Fibroblast of skin of right biceps (primary cell): ENCODE measurements at regions not wholly inside any gene's neighbourhood (a gene's known extent, or its start where the extent isn't known, plus 50 kb on each side); places are given as distances from the start of the nearest gene placed in this dataset.

Experiments used
- DNase-seq: peaks from one replicate; pipeline ENCODE4 v3.0.0-alpha.2; 2013

DNA sequence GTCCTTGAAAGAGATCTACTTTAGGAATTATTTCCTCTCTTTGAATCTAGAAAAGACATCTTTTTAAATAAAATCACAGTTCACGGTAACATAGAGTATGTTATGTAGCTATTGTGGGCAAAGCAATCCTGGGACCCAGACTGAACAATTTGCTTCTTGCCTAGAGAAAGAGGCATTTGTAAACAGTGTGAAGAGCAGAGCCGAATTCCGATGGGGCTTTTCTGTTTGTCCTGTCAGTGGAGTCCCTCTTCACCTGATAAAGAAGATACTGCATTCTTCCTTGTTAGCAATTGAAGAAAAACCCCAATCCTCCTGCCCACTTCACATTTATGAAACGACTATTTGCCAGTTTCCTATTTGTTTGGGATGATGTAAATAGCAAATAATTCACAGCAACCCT, 462.9 kb downstream of the WDR72 start:
- DNase-seq = no peak

DNA sequence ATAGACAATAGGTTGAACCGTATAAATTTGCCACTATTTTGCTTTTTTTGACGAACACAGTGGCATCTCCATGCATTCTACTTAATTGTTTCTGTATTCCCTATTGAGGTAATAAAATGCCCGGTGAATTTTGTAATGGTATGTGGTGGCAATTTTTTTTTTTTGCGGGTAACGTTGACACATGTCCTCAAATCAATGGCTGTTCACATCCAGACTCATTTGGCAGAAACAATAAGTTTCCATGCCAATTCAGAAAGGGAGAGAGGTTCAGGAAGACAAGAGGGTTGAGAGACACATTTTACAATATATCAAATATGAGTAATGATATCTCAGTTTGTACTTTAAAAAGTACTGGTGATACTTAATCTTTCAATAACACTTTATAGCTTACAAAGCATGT, 463.9 kb downstream of the WDR72 start:
- DNase-seq = no peak

DNA sequence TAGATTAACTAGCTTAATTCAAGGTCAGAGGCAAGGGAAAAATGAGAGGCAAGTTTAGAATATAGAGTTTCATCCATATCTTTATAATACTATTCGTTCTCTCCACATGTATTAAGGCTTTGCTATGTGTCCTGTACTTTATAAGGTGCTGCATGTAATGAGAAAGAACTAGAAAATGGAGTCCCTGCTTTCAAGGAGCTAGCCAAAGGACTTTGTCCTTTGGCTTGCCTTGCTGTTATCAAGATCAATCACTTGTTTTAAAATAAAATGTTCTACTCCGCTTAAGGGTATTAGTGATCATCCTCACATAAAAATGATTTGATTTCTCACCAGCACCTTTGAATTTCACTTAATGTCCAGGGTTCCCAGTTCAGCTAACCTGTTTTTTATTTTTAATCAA, 470.9 kb downstream of the WDR72 start:
- DNase-seq = no peak

DNA sequence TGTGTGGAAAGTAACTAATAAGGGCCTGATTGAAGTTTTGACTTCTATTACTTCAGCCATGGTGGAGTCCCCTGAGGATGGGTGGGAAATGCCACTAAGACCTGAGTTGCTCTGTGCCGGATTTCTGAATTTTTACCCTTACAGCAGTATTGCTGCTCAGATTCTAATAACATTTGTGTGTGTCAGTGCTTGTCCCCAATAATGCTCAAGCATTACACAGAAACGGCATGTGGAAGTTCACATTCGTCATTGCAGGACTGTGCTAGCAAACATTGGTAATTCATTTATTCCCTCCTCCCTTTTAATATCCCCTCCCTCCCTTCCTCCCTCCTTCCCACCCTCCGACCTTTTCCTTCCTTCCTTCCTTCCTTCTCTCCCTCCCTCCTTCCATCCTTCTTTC, 484.5 kb upstream of the ONECUT1 start:
- no peak for DNase-seq

DNA sequence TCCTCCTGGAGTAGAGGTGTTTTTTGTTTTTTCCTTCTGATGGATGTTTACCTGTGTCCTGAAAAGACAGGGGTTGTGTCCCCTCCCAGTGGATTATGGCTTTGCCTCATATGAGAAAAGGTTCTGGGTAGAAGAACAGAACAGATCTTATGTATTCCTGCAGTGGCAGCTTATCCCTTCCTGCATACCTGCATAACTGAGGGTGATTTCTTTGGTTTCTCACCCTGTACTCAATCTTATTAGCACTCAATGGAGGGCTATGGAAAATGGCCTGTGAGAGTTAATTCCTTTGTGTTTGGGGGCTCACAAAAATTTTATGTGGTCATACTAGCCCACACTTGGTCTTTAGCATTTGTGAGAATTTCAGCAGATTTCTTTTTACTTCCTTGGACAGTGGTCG, 482.0 kb upstream of the ONECUT1 start:
- DNase-seq = no peak

DNA sequence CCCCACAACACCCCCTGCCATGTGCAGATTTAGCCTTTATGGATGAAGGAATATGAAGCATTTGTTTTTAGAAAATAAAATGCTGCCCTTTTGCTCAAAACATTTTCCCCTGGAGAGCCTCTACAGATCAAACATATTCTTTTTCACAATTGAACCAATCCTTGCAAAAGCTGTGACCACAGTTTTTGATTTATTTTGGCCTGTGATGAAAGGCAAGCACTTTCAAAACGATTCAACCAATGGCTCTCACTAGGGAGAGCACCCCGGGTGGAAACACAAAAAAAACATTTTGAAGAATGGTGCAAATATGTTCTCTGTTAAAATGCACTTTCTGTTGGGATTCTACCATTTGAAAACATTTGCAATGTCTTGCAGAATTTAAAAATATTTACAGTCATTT, 476.0 kb upstream of the ONECUT1 start:
- DNase-seq = no peak

DNA sequence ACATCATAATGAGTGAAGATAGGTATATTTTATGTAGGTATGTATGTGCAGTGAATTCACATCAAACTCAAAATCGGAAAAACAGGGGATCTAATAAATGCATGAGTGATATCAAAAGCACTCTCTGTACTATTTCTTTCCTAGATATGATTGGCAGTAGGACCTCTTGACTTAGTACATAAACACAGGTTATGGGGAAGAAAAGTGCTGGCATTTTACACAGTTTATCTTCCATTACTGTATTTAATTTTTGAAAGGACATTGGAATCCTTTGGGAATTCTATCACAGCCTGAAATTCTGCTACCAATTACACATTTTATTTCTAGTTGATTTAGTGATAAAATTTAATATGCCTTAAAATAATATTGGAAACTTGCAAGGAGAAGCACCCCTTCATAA, 470.5 kb upstream of the ONECUT1 start:
- DNase-seq = no peak

DNA sequence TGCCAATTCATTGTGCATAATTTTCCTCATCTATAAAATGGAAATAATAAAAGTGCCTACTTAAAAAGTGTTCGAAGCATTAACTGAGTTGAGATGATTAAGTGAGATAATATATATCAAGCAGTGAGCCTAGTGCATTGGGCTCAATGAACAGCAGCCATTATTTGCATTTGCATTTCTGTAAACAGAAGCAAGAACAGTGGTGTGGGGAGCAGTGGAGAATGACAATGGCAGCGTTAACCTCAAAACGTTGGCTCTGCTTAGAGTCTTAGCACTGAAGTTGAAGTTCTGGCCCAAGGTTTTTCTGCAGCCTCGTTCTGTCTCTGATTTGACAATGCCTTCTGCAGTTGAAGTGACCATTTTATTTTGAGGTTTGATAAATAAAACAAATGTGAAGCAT, 466.3 kb upstream of the ONECUT1 start:
- no peak for DNase-seq

DNA sequence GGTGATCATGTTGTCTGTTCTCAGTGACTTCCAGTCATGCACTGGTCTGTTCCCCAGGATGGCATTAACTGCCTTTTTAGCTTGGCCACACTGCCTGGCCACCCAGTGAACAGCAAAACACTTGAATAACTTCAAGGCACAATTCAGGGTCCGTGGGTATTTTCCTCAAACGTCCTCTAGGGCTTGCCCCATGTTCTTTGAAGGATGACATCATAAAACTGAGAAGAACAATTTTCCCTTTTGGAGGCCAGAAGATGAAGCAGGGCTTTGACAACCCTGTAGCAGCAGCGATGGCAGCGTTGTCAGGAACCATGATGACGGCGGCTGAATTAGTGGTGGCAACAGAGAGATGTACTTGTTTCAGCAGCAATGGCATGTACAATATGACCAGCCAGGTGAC, 465.9 kb upstream of the ONECUT1 start:
- no peak for DNase-seq

DNA sequence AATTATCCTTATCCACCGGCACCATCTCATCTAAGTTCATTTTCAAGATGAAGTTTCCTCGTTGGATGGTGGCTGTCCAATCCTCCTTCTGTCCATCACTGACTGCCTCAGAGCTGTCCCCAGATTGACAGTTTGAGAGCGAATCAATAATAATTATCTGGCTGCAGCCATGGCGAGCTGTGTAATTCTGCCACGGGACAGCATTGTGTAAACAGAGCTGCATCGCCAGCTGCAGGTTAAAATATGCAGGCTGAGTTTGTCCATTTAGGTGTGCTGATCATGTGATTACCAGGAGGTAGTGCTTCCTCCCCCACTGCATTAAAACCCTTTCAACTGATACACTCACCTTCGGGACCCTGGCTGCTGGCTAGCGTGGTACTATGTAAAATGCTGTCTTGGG, 461.9 kb upstream of the ONECUT1 start:
- no peak for DNase-seq

DNA sequence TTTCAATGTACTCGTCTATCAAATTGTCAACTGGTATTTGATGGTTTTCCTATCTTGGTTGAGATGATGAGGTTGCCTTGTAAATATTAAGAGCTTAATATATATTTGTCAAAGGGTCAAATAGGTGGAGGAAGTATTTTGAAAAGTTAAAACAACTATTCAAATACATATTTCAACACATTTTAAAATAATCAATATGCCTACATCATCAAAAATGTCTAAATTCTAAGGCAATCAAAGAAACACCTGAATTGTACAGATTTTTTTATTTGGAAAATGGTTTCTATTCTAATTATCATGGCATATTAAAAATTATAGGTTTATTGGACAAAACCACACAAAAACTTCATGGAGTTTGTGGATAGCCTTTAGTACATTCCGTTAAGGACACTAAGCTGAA, 461.4 kb upstream of the ONECUT1 start:
- no peak for DNase-seq

DNA sequence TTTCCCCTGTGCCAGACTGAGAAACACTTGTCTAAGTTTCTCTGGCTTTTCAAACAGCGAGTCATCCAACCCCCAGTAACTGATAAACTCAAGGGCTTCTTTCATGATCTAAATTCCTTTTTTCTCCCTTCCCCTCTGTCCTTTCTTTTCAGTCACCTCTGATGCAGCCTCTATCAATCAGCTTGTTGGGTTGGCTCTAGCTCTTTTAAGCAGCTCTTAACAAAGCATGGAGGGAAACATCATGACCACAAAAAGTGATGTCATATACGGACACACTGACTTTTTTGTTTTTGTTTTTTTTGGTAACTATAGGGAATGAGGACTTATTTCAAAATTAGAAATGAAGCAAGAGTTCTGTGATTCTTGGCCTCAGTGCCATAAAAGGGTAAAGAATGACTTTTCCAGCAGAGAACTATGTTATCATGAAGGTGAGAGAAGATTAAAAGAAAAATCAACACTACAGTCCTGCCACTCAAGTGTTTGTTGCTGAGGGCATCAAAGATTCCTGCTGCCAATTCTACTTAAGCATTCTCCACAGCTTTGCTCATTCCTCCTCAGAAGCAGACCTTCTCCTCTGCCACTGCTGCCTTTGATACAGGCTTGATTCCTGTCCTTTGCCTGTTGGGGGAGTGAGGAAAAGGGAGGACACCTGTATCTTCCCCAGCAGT, 457.0 kb upstream of the ONECUT1 start:
- DNase-seq = no peak

DNA sequence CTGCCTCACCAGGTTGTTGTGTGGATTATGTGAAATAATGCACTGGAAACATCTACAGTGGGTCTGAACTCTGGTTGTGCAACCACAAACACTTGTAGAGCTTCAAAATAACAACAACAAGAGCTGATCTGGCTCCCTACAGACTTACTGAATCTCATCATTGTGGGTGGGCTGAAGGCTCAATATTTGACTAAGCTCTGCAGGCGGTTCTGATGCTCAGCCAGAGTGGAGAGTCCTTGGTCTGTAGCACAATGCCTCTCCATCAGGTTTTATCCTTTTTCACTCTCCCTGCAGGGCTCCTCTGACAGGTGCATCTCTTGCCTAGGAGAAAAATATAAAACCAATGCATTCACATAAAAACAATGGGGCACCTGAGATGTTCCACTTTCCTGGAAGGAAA, 456.3 kb upstream of the ONECUT1 start:
- DNase-seq = no peak

DNA sequence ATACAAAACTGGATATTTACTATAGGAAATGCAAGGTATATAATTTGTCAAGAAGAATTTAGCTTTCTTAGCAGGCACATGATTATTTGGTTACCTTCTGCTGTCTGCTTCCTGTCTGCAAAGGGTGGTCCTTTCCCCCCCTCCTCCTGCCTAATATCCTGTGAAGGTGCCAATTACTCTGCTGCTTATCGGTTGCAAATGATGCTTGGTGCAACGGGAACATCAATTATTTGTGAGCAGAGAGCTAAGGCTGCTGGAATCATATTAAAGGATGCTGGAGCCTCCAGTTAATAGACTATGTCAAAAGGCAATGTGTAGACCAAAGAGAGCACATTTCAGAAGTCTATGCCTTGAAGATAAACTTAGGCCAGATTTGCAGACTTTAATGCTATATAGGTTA, 443.7 kb upstream of the ONECUT1 start:
- DNase-seq = no peak

DNA sequence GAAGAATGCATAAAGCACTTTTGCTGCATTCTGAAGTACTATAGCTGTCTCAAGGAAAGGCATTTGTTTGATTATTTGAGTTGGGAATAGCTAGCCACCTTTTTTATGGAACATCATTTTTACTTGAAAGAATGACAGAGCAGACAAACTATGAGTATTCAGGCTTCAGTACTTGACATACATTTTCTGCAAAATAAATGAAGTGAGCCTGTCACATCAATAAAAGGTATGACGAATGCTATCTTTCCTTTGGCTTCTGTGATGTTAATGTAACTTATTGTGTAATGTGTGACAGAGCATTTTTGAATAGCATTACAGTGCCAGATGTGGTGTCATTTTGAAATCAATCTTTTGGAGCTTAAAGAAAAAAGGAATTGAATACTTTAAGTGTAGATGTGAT, 440.3 kb upstream of the ONECUT1 start:
- no peak for DNase-seq

DNA sequence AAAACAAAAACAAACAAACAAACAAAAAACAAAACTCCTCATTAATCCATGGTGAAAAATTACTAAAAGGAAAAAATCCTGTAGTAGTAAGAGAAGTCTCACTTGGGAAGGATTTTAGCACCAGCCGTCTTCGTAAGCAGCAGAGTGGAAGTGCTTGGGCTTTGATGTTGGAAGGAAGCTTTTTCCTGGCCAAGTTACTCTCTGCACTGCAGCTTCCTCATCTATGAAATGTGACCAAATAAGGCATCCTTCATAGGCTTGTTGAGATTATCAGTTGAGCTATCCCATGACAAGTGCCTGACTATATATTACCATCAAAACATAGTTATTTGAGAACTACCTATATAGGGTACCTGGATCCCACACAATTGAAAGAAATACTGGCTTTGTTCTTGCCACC, 436.4 kb upstream of the ONECUT1 start:
- DNase-seq = no peak

DNA sequence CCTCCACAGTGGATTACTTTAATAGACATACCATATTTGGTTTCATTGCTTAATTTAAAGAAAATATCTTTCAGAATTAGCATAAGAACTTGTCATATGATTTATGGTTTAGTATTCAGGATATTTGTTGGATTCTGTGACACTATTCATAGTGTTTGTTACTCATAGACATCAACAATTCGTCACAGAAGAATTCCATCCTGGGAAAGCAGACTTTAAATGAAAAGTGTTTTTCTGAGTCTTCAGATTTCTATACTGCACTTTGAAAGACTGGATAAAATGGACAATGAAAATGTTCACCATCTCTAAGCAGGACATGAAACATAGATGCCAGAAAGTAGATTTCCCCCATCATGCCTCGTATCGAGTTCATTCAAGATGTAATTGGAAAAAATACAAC, 435.6 kb upstream of the ONECUT1 start:
- no peak for DNase-seq

DNA sequence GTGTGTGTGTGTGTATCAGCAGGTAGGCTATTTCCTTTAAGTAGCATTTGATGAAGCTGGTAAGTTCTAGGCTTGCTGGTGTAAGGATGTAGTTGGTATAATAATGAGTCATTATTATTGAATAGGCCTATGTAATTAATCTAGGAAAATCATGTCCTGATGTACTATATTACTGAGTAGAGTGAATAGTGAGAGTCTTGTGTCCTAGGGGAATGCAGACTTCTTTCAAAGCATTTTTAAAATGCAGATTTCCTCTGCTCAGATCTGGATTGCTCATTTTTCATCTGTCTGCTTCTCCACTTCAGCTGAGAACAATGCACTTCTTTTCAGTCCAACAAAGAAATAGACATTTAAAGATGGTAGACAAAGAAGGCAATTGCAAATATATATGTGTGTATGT, 434.2 kb upstream of the ONECUT1 start:
- DNase-seq = no peak

DNA sequence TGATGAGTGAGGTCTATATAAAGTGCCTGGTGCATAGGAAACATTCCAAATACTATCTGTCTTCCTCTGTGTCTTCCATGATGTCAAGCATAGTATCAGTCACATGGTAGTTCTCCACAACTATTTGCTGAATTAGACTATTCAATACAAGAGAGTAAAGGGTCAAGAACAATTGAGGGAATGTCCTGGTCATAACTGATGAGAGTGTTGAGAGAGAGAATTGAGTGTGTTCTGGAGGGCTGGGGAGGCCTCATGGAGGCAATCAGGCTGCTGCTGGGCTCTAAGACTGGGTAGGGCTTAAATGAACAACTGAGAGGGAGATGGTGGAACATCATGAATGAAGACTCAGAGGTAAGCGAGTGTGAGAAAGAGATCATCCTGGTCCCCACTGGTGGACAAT, 433.7 kb upstream of the ONECUT1 start:
- no peak for DNase-seq

DNA sequence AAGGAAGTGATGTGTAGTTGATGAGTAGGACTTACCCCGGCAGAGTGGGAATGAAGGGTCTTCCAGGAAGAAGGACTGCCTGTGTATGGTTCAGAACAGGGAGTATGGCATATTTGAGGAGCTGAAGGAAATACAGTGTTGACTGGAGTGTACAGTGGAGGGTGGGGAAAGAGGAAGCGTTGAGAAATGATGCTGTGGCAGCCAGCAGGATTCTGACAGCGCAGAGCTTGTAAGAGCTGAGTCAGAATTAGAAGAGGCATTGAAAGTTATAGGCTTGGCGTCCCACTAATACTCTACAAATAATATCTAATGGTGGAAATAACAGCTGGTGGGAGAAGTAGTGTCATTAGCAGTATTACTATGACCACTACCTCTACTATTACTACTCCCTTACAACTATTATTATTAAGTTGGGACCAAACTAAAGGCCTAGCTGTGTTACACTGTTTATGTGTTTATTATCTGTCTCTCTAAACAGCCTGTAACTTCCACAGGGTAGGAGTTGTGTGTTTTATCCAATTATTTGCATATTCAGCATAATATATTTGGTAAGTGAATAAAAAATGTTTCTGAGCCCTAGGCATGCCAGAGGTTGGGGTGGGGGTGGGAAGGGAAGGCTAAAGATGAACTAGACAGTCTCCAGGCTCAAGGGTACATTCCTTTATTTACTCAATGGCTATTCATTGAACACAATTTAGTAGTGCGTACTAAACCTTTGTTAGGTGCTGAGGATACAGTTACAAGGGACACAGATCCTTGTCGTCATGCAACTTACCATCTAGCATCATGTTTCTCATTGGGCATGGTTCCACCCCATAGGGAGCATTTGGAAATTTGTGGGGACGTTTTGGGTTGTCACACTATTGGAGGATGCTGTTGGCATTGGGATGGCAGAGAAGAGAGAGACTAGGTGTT, 428.8 kb upstream of the ONECUT1 start:
- no peak for DNase-seq

DNA sequence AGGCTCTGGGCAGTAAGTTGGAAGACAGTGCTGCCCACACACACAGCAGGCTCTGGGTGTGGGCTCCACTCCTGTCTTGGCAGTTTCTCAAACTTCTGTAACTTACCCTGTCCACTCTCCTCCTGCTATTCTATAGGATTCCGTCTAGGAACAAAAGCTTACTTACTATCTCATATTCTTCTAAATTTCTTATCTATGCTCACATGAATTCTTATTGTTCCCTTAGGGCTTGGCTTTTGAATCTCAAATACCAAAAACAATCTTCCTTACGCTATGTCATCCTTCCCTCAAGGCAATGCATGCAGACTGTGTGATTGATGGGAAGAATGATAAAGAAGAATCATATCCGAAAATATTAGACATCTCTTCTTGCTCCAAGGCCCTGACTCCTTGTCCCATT, 425.9 kb upstream of the ONECUT1 start:
- DNase-seq = no peak

DNA sequence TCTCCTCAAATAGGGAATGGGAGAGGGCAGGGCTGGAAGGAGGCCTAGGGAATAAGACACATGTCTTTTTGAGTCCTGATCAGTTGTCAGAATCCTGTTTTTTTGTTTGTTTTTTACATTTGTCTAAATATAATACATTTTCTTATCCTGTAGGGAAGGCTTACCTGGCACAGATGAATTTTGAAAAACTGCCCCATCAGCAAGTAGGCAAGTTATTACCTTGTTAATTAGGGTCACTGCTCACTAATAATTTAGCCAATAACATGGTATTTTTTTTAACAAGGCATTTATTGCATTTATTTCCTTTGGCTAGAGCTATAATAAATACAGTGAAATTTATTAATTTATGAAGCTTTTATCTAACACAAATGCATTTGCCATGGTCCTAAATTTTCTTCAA, 423.2 kb upstream of the ONECUT1 start:
- DNase-seq = no peak

DNA sequence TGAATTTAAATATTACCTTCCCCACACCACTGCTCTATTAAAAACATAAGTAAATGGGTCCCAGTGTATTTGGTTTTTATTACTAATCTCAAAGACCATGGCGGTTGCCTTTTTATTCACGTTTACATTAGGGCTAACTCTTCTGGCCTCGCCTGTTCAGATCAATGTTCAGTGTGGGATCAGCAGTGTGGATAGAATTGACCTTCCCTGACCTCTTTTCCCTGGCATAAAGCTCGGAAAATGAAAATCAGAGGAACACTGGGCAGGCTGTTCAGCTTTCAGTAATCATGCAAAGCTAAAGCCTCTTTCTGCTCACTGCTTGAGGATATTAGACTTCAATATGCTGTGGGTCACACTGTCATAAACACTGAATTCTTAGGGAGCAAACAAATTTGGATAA, 422.6 kb upstream of the ONECUT1 start:
- no peak for DNase-seq

DNA sequence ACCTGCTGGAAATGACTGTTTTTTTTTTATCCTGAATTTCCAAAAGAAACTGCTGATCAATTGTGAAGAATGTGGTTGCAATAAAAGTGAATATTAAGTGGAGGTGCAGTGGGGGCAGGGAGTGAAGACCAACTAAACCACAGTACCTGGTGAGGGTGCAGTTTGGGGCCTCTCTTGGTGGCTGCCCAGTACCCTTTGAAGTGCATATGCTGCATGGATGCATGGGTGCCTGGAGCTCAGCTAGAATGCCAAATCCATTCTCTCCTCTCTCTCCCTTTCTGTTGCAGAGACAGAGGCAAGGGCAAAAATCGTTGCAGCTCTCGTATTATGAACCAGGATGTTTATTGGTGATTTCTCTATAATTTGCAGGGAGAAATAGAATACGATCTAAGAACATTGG, 420.5 kb upstream of the ONECUT1 start:
- DNase-seq = no peak
